HepG2 (cell line): ENCODE measurements at regions not wholly inside any gene's neighbourhood (a gene's known extent, or its start where the extent isn't known, plus 50 kb on each side); places are given as distances from the start of the nearest gene placed in this dataset.

Source experiments
- ATAC-seq: fragments of 200-7000 bp; cut with Tn5 transposase; 3 replicates; pipeline ENCODE4 v1.9.1; 2020; ENCODE audit warnings: mild to moderate bottlenecking, moderate library complexity
- BruUV-seq: library from RNA; stranded (reverse); fragments of 400-500 nt; replicated peaks from 2 replicates; lab custom pipeline; 2021; lab: Mats Ljungman, UMichigan
- CTCF ChIA-PET: fragments of 300-600 bp; formaldehyde crosslinking; extraction: SDS; loops from one replicate; lab custom pipeline; 2021; ENCODE audit warnings: low total read pairs, inconsistent platforms, low intra/inter-chr PET ratio; lab: Yijun Ruan, JAX
- POLR2A ChIA-PET: fragments of 350-600 bp; sonication (Branson Sonifier 250); formaldehyde crosslinking; loops from one replicate; lab custom pipeline; 2020; ENCODE audit warnings: antibody characterized with exemption, inconsistent platforms; lab: Yijun Ruan, JAX
- DNase-seq: peaks from one replicate; pipeline ENCODE4 v3.0.0-alpha.2; 2015; ENCODE audit warnings: low spot score
- FAIRE-seq: peaks from 3 replicates; lab custom pipeline; 2011; peaks lifted over from hg19 to GRCh38; lab: Jason Lieb, UNC
- H2AFZ ChIP-seq: one replicate; pipeline ENCODE4 v1.6.1; 2011; ENCODE audit warnings: low read length, inconsistent platforms
- H3K27ac ChIP-seq: fragments of 300-600 bp; 3 replicates; pipeline ENCODE4 v1.8.0; 2011; ENCODE audit warnings: mixed run types, mild to moderate bottlenecking, mixed read lengths, low read length, inconsistent platforms; ENCODE audit not compliant: insufficient read depth; ENCODE audit errors: extremely low read length
- H3K27me3 ChIP-seq, 2 experiments: fragments of 200-600 bp in 1 of 2; 2 replicates in 1 of 2; 3 replicates in 1 of 2; pipeline versions ENCODE4 v1.6.0 to v1.8.0; 2011; ENCODE audit warnings: low read length in 2 of 2, mild to moderate bottlenecking in 2 of 2, moderate library complexity in 2 of 2, inconsistent platforms in 1 of 2; ENCODE audit not compliant: insufficient read depth in 2 of 2, control insufficient read depth in 1 of 2
- H3K36me3 ChIP-seq, 2 experiments: fragments of 200-600 bp in 1 of 2; replicated peaks in 1 of 2; 2 replicates in 1 of 2; 3 replicates in 1 of 2; pipeline versions ENCODE4 v1.5.1 to v1.8.0; 2011; ENCODE audit warnings: low read length in 2 of 2, inconsistent platforms in 1 of 2; ENCODE audit not compliant: insufficient read depth in 2 of 2, control insufficient read depth in 1 of 2
- H3K4me1 ChIP-seq: 2 replicates; pipeline ENCODE4 v1.5.1; 2012; ENCODE audit warnings: low read length, inconsistent platforms; ENCODE audit not compliant: insufficient read depth
- H3K4me2 ChIP-seq: 2 replicates; pipeline ENCODE4 v1.6.0; 2011; ENCODE audit warnings: low read depth, low read length, inconsistent platforms
- H3K4me3 ChIP-seq, 3 experiments: fragments of 200-600 bp in 1 of 3; sonication (generic), shearing (Covaris generic) in 1 of 3; replicated peaks in 1 of 3; 2 replicates each; pipeline ENCODE4 v1.5.1; 2011 to 2016; ENCODE audit warnings: low read length in 3 of 3, inconsistent platforms in 2 of 3, low read depth in 2 of 3, mild to moderate bottlenecking in 2 of 3, control low read depth in 1 of 3, mixed read lengths in 1 of 3; ENCODE audit not compliant: insufficient read depth in 1 of 3
- H3K79me2 ChIP-seq: one replicate; pipeline ENCODE4 v1.6.1; 2011; ENCODE audit warnings: low read length, inconsistent platforms; ENCODE audit not compliant: insufficient read depth
- H3K9ac ChIP-seq: 2 replicates; pipeline ENCODE4 v1.6.0; 2011; ENCODE audit warnings: mild to moderate bottlenecking, low read depth, low read length, inconsistent platforms; ENCODE audit not compliant: insufficient read depth
- H3K9me3 ChIP-seq: 2 replicates; pipeline ENCODE4 v1.5.1; 2012; ENCODE audit warnings: mild to moderate bottlenecking, low read length
- H4K20me1 ChIP-seq: 2 replicates; pipeline ENCODE4 v1.6.0; 2011; ENCODE audit warnings: inconsistent platforms, mild to moderate bottlenecking, low read length, moderate library complexity; ENCODE audit not compliant: insufficient read depth
- POLR2A ChIP-seq, 2 experiments: IDR thresholded peaks; 2 replicates each; pipeline ENCODE4 v1.6.1; 2011; ENCODE audit warnings: low read depth in 2 of 2, low read length in 2 of 2, mild to moderate bottlenecking in 1 of 2, moderate library complexity in 1 of 2; ENCODE audit not compliant: insufficient read depth in 1 of 2
- PRMT3 ChIP-seq: sonication (generic); formaldehyde crosslinking; IDR thresholded peaks from 2 replicates; pipeline ENCODE4 v1.8.1; 2022; ENCODE audit warnings: low read depth, mild to moderate bottlenecking, moderate library complexity, missing genetic modification reagents, borderline replicate concordance
- SMARCC2 ChIP-seq: fragments of 450-650 bp; IDR thresholded peaks from 2 replicates; pipeline ENCODE4 v1.6.1; 2017; ENCODE audit warnings: antibody characterized with exemption, mild to moderate bottlenecking
- ZFP37 ChIP-seq: sonication (generic); formaldehyde crosslinking; IDR thresholded peaks from 2 replicates; pipeline ENCODE4 v1.4.0; 2020; ENCODE audit warnings: missing genetic modification reagents, borderline replicate concordance
- ZNF33A ChIP-seq: sonication (generic); formaldehyde crosslinking; IDR thresholded peaks from 2 replicates; pipeline ENCODE4 v1.5.1; 2020; ENCODE audit warnings: missing genetic modification reagents, mild to moderate bottlenecking, moderate library complexity, borderline replicate concordance
- ZNF34 ChIP-seq: sonication (generic); formaldehyde crosslinking; IDR thresholded peaks from 2 replicates; pipeline ENCODE4 v1.4.0; 2020; ENCODE audit warnings: mild to moderate bottlenecking, missing genetic modification reagents, borderline replicate concordance
- ZNF451 ChIP-seq: sonication (generic); formaldehyde crosslinking; IDR thresholded peaks from 2 replicates; pipeline ENCODE4 v1.5.0; 2020; ENCODE audit warnings: mild to moderate bottlenecking, missing genetic modification reagents
- ZNF589 ChIP-seq: sonication (generic); formaldehyde crosslinking; conservative IDR thresholded peaks from 2 replicates; pipeline ENCODE4 v1.8.0; 2022; ENCODE audit warnings: mild to moderate bottlenecking, moderate library complexity, missing genetic modification reagents
- ZNF83 ChIP-seq: sonication (generic); formaldehyde crosslinking; IDR thresholded peaks from 2 replicates; pipeline ENCODE4 v1.4.0; 2020; ENCODE audit warnings: missing genetic modification reagents, mild to moderate bottlenecking, borderline replicate concordance
- WGBS: methylation state at CpG from one replicate; pipeline ENCODE4 v1.1.6; 2017; ENCODE audit warnings: low lambda C conversion rate; 5-methylcytosine and 5-hydroxymethylcytosine counted together
- in situ Hi-C: cut with HindIII; loops from 2 replicates; pipeline ENCODE4 v1.10.0; 2017; ENCODE audit warnings: low pct_unique_long_range_greater_than_20kb; ENCODE audit not compliant: extremely low pct_ligation_motif_present
- intact Hi-C: fragments of 100-400 bp; cut with micrococcal nuclease; formaldehyde crosslinking; loops from one replicate; pipeline ENCODE4 v1.10.0; 2022; ENCODE audit not compliant: unreplicated experiment
- TF ChIP-seq, protein P1 (sequence below): sonication (generic); formaldehyde crosslinking; IDR thresholded peaks from 2 replicates; pipeline ENCODE4 v1.4.0; 2020; ENCODE audit warnings: mild to moderate bottlenecking, missing genetic modification reagents
- TF ChIP-seq, protein P2 (sequence below): sonication (generic); formaldehyde crosslinking; IDR thresholded peaks from 2 replicates; pipeline ENCODE4 v1.4.0; 2020; ENCODE audit warnings: missing genetic modification reagents
- TF ChIP-seq, protein P3 (sequence below): sonication (generic); formaldehyde crosslinking; IDR thresholded peaks from 2 replicates; pipeline ENCODE4 v1.5.0; 2020; ENCODE audit warnings: mild to moderate bottlenecking, missing genetic modification reagents, moderate library complexity
- TF ChIP-seq, protein P4 (sequence below): sonication (generic); formaldehyde crosslinking; conservative IDR thresholded peaks from 2 replicates; pipeline ENCODE4 v1.4.0; 2020; ENCODE audit warnings: mild to moderate bottlenecking, missing genetic modification reagents, moderate library complexity
- TF ChIP-seq, protein P5 (sequence below): sonication (generic); formaldehyde crosslinking; IDR thresholded peaks from 2 replicates; pipeline ENCODE4 v1.4.0; 2020; ENCODE audit warnings: missing genetic modification reagents, mild to moderate bottlenecking, borderline replicate concordance

DNA sequence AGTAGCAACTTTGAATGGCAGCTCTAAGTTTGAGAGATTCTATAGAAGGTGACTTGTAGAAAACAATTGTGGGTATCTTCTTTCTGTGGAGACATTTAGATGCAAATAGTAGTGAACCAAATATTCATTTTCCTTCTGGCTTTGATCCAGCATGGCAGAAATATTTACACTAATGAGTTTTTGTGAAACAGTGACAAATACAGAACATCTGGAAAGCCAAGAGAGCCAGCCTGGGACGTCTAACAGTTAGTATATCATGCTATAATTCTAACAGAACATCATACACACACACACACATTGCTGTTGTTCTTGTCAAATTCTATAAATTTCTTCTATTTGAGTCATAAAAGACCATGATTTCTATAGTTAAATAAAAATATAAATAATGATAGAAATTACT is 1777.9 kb downstream of the ARAP2 start:
- ChIA-PET CTCF (no interaction called here), POLR2A (no interaction called here)
- Histone ChIP-seq H3K9me3 (peaks cover 12% of the 10 kb centered on the region; the same call in 1 of the 2 replicates), H3K4me1 (no peaks in the 10 kb centered on the region), H3K4me2 (no peak overlapping the region), H2AFZ (no peak overlapping the region), H3K27ac (no peak overlapping the region), H3K36me3 (no peaks in the 10 kb centered on the region), H3K4me3 (no peak overlapping the region), H4K20me1 (no peaks in the 10 kb centered on the region), H3K79me2 (no peaks in the 10 kb centered on the region), H3K27me3 (no peaks in the 10 kb centered on the region), H3K9ac (no peak overlapping the region)
- FAIRE-seq (no peak), DNase-seq (no peak), ATAC-seq (no peak)
- intact Hi-C loops (no loop called here), in situ Hi-C loops (no loop called here)
- 4% methylated on average over 1 of the region's 1 CpG for WGBS
- BruUV-seq = no TSS peak
- no peak for TF ChIP-seq ZNF589 (CRISPR knock-in tag)
- TF ChIP-seq PRMT3 (CRISPR knock-in tag) = no peak
- TF ChIP-seq ZNF33A (CRISPR knock-in tag) = no peak
- no peak for TF ChIP-seq ZNF451 (CRISPR knock-in tag)
- TF ChIP-seq, protein P1, sequence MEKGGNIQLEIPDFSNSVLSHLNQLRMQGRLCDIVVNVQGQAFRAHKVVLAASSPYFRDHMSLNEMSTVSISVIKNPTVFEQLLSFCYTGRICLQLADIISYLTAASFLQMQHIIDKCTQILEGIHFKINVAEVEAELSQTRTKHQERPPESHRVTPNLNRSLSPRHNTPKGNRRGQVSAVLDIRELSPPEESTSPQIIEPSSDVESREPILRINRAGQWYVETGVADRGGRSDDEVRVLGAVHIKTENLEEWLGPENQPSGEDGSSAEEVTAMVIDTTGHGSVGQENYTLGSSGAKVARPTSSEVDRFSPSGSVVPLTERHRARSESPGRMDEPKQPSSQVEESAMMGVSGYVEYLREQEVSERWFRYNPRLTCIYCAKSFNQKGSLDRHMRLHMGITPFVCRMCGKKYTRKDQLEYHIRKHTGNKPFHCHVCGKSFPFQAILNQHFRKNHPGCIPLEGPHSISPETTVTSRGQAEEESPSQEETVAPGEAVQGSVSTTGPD (CRISPR knock-in tag) = no peak
- TF ChIP-seq, protein P2, sequence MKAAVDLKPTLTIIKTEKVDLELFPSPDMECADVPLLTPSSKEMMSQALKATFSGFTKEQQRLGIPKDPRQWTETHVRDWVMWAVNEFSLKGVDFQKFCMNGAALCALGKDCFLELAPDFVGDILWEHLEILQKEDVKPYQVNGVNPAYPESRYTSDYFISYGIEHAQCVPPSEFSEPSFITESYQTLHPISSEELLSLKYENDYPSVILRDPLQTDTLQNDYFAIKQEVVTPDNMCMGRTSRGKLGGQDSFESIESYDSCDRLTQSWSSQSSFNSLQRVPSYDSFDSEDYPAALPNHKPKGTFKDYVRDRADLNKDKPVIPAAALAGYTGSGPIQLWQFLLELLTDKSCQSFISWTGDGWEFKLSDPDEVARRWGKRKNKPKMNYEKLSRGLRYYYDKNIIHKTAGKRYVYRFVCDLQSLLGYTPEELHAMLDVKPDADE (CRISPR knock-in tag) = no peak
- TF ChIP-seq ZFP37 (CRISPR knock-in tag) = no peak
- TF ChIP-seq, protein P3, sequence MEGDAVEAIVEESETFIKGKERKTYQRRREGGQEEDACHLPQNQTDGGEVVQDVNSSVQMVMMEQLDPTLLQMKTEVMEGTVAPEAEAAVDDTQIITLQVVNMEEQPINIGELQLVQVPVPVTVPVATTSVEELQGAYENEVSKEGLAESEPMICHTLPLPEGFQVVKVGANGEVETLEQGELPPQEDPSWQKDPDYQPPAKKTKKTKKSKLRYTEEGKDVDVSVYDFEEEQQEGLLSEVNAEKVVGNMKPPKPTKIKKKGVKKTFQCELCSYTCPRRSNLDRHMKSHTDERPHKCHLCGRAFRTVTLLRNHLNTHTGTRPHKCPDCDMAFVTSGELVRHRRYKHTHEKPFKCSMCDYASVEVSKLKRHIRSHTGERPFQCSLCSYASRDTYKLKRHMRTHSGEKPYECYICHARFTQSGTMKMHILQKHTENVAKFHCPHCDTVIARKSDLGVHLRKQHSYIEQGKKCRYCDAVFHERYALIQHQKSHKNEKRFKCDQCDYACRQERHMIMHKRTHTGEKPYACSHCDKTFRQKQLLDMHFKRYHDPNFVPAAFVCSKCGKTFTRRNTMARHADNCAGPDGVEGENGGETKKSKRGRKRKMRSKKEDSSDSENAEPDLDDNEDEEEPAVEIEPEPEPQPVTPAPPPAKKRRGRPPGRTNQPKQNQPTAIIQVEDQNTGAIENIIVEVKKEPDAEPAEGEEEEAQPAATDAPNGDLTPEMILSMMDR = no peak
- TF ChIP-seq SMARCC2 = no peak
- TF ChIP-seq, protein P4, sequence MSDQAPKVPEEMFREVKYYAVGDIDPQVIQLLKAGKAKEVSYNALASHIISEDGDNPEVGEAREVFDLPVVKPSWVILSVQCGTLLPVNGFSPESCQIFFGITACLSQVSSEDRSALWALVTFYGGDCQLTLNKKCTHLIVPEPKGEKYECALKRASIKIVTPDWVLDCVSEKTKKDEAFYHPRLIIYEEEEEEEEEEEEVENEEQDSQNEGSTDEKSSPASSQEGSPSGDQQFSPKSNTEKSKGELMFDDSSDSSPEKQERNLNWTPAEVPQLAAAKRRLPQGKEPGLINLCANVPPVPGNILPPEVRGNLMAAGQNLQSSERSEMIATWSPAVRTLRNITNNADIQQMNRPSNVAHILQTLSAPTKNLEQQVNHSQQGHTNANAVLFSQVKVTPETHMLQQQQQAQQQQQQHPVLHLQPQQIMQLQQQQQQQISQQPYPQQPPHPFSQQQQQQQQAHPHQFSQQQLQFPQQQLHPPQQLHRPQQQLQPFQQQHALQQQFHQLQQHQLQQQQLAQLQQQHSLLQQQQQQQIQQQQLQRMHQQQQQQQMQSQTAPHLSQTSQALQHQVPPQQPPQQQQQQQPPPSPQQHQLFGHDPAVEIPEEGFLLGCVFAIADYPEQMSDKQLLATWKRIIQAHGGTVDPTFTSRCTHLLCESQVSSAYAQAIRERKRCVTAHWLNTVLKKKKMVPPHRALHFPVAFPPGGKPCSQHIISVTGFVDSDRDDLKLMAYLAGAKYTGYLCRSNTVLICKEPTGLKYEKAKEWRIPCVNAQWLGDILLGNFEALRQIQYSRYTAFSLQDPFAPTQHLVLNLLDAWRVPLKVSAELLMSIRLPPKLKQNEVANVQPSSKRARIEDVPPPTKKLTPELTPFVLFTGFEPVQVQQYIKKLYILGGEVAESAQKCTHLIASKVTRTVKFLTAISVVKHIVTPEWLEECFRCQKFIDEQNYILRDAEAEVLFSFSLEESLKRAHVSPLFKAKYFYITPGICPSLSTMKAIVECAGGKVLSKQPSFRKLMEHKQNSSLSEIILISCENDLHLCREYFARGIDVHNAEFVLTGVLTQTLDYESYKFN (CRISPR knock-in tag) = no peak
- TF ChIP-seq, protein P5, sequence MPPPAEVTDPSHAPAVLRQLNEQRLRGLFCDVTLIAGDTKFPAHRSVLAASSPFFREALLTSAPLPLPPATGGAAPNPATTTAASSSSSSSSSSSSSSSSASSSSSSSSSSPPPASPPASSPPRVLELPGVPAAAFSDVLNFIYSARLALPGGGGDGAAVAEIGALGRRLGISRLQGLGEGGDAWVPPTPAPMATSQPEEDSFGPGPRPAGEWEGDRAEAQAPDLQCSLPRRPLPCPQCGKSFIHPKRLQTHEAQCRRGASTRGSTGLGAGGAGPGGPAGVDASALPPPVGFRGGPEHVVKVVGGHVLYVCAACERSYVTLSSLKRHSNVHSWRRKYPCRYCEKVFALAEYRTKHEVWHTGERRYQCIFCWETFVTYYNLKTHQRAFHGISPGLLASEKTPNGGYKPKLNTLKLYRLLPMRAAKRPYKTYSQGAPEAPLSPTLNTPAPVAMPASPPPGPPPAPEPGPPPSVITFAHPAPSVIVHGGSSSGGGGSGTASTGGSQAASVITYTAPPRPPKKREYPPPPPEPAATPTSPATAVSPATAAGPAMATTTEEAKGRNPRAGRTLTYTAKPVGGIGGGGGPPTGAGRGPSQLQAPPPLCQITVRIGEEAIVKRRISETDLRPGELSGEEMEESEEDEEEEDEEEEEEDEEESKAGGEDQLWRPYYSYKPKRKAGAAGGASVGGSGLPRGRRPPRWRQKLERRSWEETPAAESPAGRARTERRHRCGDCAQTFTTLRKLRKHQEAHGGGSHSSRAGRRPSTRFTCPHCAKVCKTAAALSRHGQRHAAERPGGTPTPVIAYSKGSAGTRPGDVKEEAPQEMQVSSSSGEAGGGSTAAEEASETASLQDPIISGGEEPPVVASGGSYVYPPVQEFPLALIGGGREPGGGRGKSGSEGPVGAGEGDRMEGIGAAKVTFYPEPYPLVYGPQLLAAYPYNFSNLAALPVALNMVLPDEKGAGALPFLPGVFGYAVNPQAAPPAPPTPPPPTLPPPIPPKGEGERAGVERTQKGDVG (CRISPR knock-in tag) = no peak
- TF ChIP-seq POLR2A (IDR thresholded peaks at IDR 0.05; ENCODE audit: insufficient read depth in 1 of 2, low read depth in 2 of 2, low read length in 2 of 2) = no peak
- no peak for TF ChIP-seq ZNF34 (CRISPR knock-in tag)
- TF ChIP-seq ZNF83 = no peak
